Loucy (cell line): ENCODE measurements at regions not wholly inside any gene's neighbourhood (a gene's known extent, or its start where the extent isn't known, plus 50 kb on each side); places are given as distances from the start of the nearest gene placed in this dataset.

Experiments
- H2AFZ ChIP-seq: fragments of 200-600 bp; sonication (generic); 2 replicates; pipeline ENCODE4 v1.6.0; 2016; ENCODE audit warnings: antibody characterized with exemption, mild to moderate bottlenecking, low read length, moderate library complexity
- H3F3A ChIP-seq: fragments of 200-600 bp; 2 replicates; pipeline ENCODE4 v1.6.0; 2016; ENCODE audit warnings: antibody characterized with exemption, low read depth, mild to moderate bottlenecking
- H3K27me3 ChIP-seq: fragments of 200-600 bp; sonication (generic); 2 replicates; pipeline ENCODE4 v1.6.1; 2014; ENCODE audit warnings: low read length, mild to moderate bottlenecking; ENCODE audit not compliant: insufficient read depth, poor library complexity, severe bottlenecking
- H3K36me3 ChIP-seq: fragments of 200-600 bp; sonication (generic); 2 replicates; pipeline ENCODE4 v1.6.1; 2016; ENCODE audit warnings: low read length; ENCODE audit not compliant: insufficient read depth
- H3K4me1 ChIP-seq: fragments of 200-600 bp; sonication (generic); 2 replicates; pipeline ENCODE4 v1.5.1; 2014; ENCODE audit warnings: low read length, mild to moderate bottlenecking; ENCODE audit not compliant: insufficient read depth, poor library complexity, severe bottlenecking
- H3K4me2 ChIP-seq: fragments of 200-600 bp; sonication (generic); 2 replicates; pipeline ENCODE4 v1.6.0; 2014; ENCODE audit warnings: antibody characterized with exemption, low read length, low read depth, mild to moderate bottlenecking; ENCODE audit not compliant: poor library complexity, severe bottlenecking
- H3K4me3 ChIP-seq: fragments of 200-600 bp; sonication (generic); 2 replicates; pipeline ENCODE4 v1.5.1; 2014; ENCODE audit warnings: low read length, mild to moderate bottlenecking, mixed read lengths; ENCODE audit not compliant: poor library complexity, severe bottlenecking
- H3K79me2 ChIP-seq: fragments of 200-600 bp; sonication (generic); 2 replicates; pipeline ENCODE4 v1.6.1; 2014; ENCODE audit warnings: low read length; ENCODE audit not compliant: insufficient read depth
- H3K9ac ChIP-seq: fragments of 200-600 bp; sonication (generic); 2 replicates; pipeline ENCODE4 v1.6.0; 2014; ENCODE audit warnings: mild to moderate bottlenecking, low read depth, low read length, moderate library complexity; ENCODE audit not compliant: poor library complexity, severe bottlenecking
- H3K9me2 ChIP-seq: fragments of 200-600 bp; sonication (generic); replicated peaks from 2 replicates; pipeline ENCODE4 v1.6.1; 2016; ENCODE audit warnings: low read depth, low read length, mixed read lengths
- H3K9me3 ChIP-seq: fragments of 200-600 bp; sonication (generic); 2 replicates; pipeline ENCODE4 v1.6.1; 2014; ENCODE audit warnings: mild to moderate bottlenecking, antibody characterized with exemption, low read length, low read depth; ENCODE audit not compliant: insufficient read depth
- H4K20me1 ChIP-seq: fragments of 200-600 bp; sonication (generic); 2 replicates; pipeline ENCODE4 v1.6.0; 2014; ENCODE audit warnings: antibody characterized with exemption, low read length, mild to moderate bottlenecking; ENCODE audit not compliant: insufficient read depth, poor library complexity, severe bottlenecking
- CTCF ChIP-seq: fragments of 200-600 bp; sonication (generic); conservative IDR thresholded peaks from 2 replicates; pipeline ENCODE4 v1.5.1; 2014; ENCODE audit warnings: mild to moderate bottlenecking, antibody characterized with exemption, low read length
- EZH2phosphoT487 ChIP-seq: fragments of 200-600 bp; IDR thresholded peaks from 2 replicates; pipeline ENCODE4 v1.6.1; 2018; ENCODE audit warnings: antibody characterized with exemption, mild to moderate bottlenecking, moderate library complexity, borderline replicate concordance

GRCh38 chr15:61764981-61765380 lies 295.3 kb downstream of the VPS13C start:
- TF ChIP-seq CTCF (no peak), EZH2phosphoT487 (no peak)
- Histone ChIP-seq H3K4me2 (no peak overlapping the region), H3K36me3 (no peaks in the 10 kb centered on the region), H3K9me3 (no peaks in the 10 kb centered on the region), H3F3A (no peaks in the 10 kb centered on the region), H3K4me3 (no peak overlapping the region), H2AFZ (no peak overlapping the region), H3K9ac (no peak overlapping the region), H3K9me2 (no peaks in the 10 kb centered on the region), H3K79me2 (no peaks in the 10 kb centered on the region), H3K4me1 (no peaks in the 10 kb centered on the region), H3K27me3 (no peaks in the 10 kb centered on the region), H4K20me1 (no peaks in the 10 kb centered on the region)

- Histone ChIP-seq H2AFZ (no peak overlapping the region), H3K36me3 (no peaks in the 10 kb centered on the region), H3K27me3 (no peaks in the 10 kb centered on the region), H3K9me2 (no peaks in the 10 kb centered on the region), H3F3A (no peaks in the 10 kb centered on the region), H4K20me1 (no peaks in the 10 kb centered on the region), H3K4me1 (no peaks in the 10 kb centered on the region), H3K9ac (no peak overlapping the region), H3K9me3 (no peaks in the 10 kb centered on the region), H3K79me2 (no peaks in the 10 kb centered on the region), H3K4me3 (no peak overlapping the region), H3K4me2 (no peak overlapping the region)
- TF ChIP-seq CTCF (no peak), EZH2phosphoT487 (no peak)
Measured at GRCh38 chr15:61764141-61764540, 296.1 kb downstream of the VPS13C start.

DNA sequence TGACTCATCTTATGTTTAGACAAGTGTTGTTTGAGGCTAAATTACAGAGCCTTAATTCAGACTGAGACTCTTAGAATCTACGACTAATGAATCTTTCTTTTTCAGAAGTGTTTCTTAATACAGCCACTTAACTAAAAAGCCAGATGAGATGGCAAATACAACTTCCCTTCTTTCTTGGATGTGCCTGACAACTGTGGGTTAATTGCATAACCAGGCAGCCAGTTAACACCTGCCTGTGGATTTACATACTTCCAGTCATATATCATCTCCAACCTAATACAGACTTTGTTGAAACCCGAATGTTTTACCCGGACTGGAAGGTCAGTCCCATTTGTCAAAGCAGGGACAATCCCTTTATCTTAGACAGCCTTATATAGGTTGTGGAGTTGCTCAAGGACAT lies 297.6 kb downstream of the VPS13C start:
- H3K4me1 ChIP-seq, result no peaks in the 10 kb centered on the region
- no peaks in the 10 kb centered on the region for H3K9me3 ChIP-seq
- no peaks in the 10 kb centered on the region for H4K20me1 ChIP-seq
- H3K79me2 ChIP-seq, result no peaks in the 10 kb centered on the region
- H2AFZ ChIP-seq, result no peak overlapping the region
- H3K4me2 ChIP-seq, result no peak overlapping the region
- H3K27me3 ChIP-seq, result no peaks in the 10 kb centered on the region
- no peaks in the 10 kb centered on the region for H3K9me2 ChIP-seq
- no peaks in the 10 kb centered on the region for H3F3A ChIP-seq
- H3K9ac ChIP-seq, result no peak overlapping the region
- TF ChIP-seq CTCF, result no peak
- no peak for TF ChIP-seq EZH2phosphoT487
- H3K4me3 ChIP-seq, result no peak overlapping the region
- no peaks in the 10 kb centered on the region for H3K36me3 ChIP-seq
